Kidney (tissue), 13 donors: ENCODE measurements at regions not wholly inside any gene's neighbourhood (a gene's known extent, or its start where the extent isn't known, plus 50 kb on each side); places are given as distances from the start of the nearest gene placed in this dataset.

ENCODE experiments used
- DNase-seq, 5 donors: peaks; one replicate each; pipeline ENCODE4 v3.0.0-alpha.2; 2013 to 2020
- FAIRE-seq: peaks from 2 replicates; lab custom pipeline; 2012; peaks lifted over from hg19 to GRCh38; lab: Jason Lieb, UNC
- H3K27ac ChIP-seq, 2 donors: one replicate each; pipeline ENCODE4 v1.7.0; 2013; ENCODE audit warnings: low read depth in 2 of 2, low read length in 2 of 2, inconsistent platforms in 1 of 2
- H3K27me3 ChIP-seq: one replicate; pipeline ENCODE4 v1.7.1; 2013; ENCODE audit warnings: low read length, inconsistent platforms; ENCODE audit not compliant: control insufficient read depth, insufficient read depth
- H3K36me3 ChIP-seq, 3 donors: one replicate each; pipeline versions ENCODE4 v1.7.0 to v1.7.1; 2013; ENCODE audit warnings: low read length in 3 of 3, control low read depth in 1 of 3, inconsistent platforms in 1 of 3; ENCODE audit not compliant: insufficient read depth in 3 of 3, control insufficient read depth in 2 of 3
- H3K4me1 ChIP-seq, 3 donors: one replicate each; pipeline versions ENCODE4 v1.7.0 to v1.7.1; 2013; ENCODE audit warnings: low read length in 3 of 3, inconsistent platforms in 1 of 3, low read depth in 1 of 3; ENCODE audit not compliant: control insufficient read depth in 2 of 3, insufficient read depth in 2 of 3
- H3K4me3 ChIP-seq, 3 donors: one replicate each; pipeline versions ENCODE4 v1.7.0 to v1.8.1; 2013; ENCODE audit warnings: low read length in 3 of 3, control low read depth in 1 of 3, inconsistent platforms in 1 of 3
- H3K9ac ChIP-seq, 3 donors: one replicate each; pipeline versions ENCODE4 v1.7.0 to v1.7.1; 2013; ENCODE audit warnings: low read length in 3 of 3, control low read depth in 1 of 3, inconsistent platforms in 1 of 3
- H3K9me3 ChIP-seq, 3 donors: one replicate each; pipeline versions ENCODE4 v1.7.0 to v1.7.1; 2013; ENCODE audit warnings: low read length in 3 of 3, control low read depth in 1 of 3, inconsistent platforms in 1 of 3; ENCODE audit not compliant: control insufficient read depth in 2 of 3, insufficient read depth in 1 of 3
- CTCF ChIP-seq: IDR thresholded peaks from 3 replicates; pipeline ENCODE4 v1.5.1; 2012; ENCODE audit warnings: mild to moderate bottlenecking, moderate library complexity, borderline replicate concordance; ENCODE audit not compliant: insufficient read depth; ENCODE audit errors: extremely low read depth
- intact Hi-C: fragments of 100-400 bp; cut with DNase I; formaldehyde crosslinking; loops from one replicate; pipeline ENCODE4 v1.11.1; 2022
- donor health status: control.
- donor health status: control.
- donor health status: control.
- donor health status: control.
- donor health status: control.
- donor health status: DM: yes; HTN: yes; CAD: no.
- donor health status: Normal renal cell carcinoma (clear cell type).

- H3K27me3 ChIP-seq: no peaks in the 10 kb centered on the region
- no peaks in the 10 kb centered on the region for H3K9me3 ChIP-seq
- peak in 4 of 5 donors; percentile 39 to 63 (median 44) for DNase-seq
- H3K4me1 ChIP-seq: no peaks in the 10 kb centered on the region
- intact Hi-C loops: loop anchor here (10.0 kb wide), 1 partner anchor 734 kb away; no protein-coding TSS in a partner anchor
- no peak for FAIRE-seq
- H3K9ac ChIP-seq: no peak overlapping the region
- H3K36me3 ChIP-seq: no peaks in the 10 kb centered on the region
- no peak overlapping the region for H3K4me3 ChIP-seq
- peak; percentile 86 for TF ChIP-seq CTCF
- H3K27ac ChIP-seq: no peak overlapping the region
Measured at GRCh38 chr3:153768561-153769469, 352.4 kb upstream of the ARHGEF26 start.

- no peaks in the 10 kb centered on the region for H3K9me3 ChIP-seq
- no peak overlapping the region for H3K27ac ChIP-seq
- intact Hi-C loops: no loop called here
- DNase-seq: peak in 3 of 5 donors; percentile 19 to 68 (median 39)
- no peak for TF ChIP-seq CTCF
- H3K36me3 ChIP-seq: no peaks in the 10 kb centered on the region
- no peak for FAIRE-seq
- H3K4me1 ChIP-seq: no peaks in the 10 kb centered on the region
- no peak overlapping the region for H3K9ac ChIP-seq
- H3K4me3 ChIP-seq: no peak overlapping the region
- no peaks in the 10 kb centered on the region for H3K27me3 ChIP-seq
Measured at GRCh38 chr3:153783106-153783505, 338.1 kb upstream of the ARHGEF26 start.

GRCh38 chr3:153783741-153784480 lies 337.3 kb upstream of the ARHGEF26 start:
- FAIRE-seq (no peak), DNase-seq (peak in 1 of 5 donors; percentile 27)
- Histone ChIP-seq H3K4me3 (no peak overlapping the region), H3K27ac (no peak overlapping the region), H3K36me3 (no peaks in the 10 kb centered on the region), H3K9me3 (no peaks in the 10 kb centered on the region), H3K27me3 (no peaks in the 10 kb centered on the region), H3K4me1 (no peaks in the 10 kb centered on the region), H3K9ac (no peak overlapping the region)
- intact Hi-C loops: no loop called here
- TF ChIP-seq CTCF: no peak
